ENCODE measurements at regions not wholly inside any gene's neighbourhood (a gene's known extent, or its start where the extent isn't known, plus 50 kb on each side); places are given as distances from the start of the nearest gene placed in this dataset.

- H2AFZ ChIP-seq, result no peak overlapping the region
- no peaks in the 10 kb centered on the region for H3K79me2 ChIP-seq
- H3K36me3 ChIP-seq (replicated peaks; ENCODE audit: insufficient read depth, low read depth), result no peaks in the 10 kb centered on the region
- no peaks in the 10 kb centered on the region for H3K9me3 ChIP-seq (ENCODE audit: low read depth)
- peaks cover 14% of the 10 kb centered on the region for H3K4me1 ChIP-seq (ENCODE audit: insufficient read depth)
- H3K27me3 ChIP-seq, result no peaks in the 10 kb centered on the region
- no peaks in the 10 kb centered on the region for H4K20me1 ChIP-seq (ENCODE audit: insufficient read depth, poor library complexity, severe bottlenecking)
- no peak overlapping the region for H3K27ac ChIP-seq
- TF ChIP-seq EZH2 (IDR thresholded peaks at IDR 0.05; ENCODE audit: borderline replicate concordance) (no peak), EZH2phosphoT487 (IDR thresholded peaks at IDR 0.05; ENCODE audit: low read depth, severe bottlenecking, unreplicated experiment) (no peak), CTCF (IDR thresholded peaks at IDR 0.05; ENCODE audit: poor library complexity) (no peak)
- no peak overlapping the region for H3K4me3 ChIP-seq
- no peak for DNase-seq (ENCODE audit: low spot score)
- no peaks in the 10 kb centered on the region for H3K9me2 ChIP-seq (replicated peaks; ENCODE audit: insufficient read depth)
- H3K4me2 ChIP-seq, result no peak overlapping the region
These were observed 302.4 kb upstream of the HS6ST1 start for GRCh38 chr2:128621074-128621473.

- H3K4me3 ChIP-seq, result no peak overlapping the region
- no peaks in the 10 kb centered on the region for H3K9me2 ChIP-seq (replicated peaks; ENCODE audit: insufficient read depth)
- 93% methylated on average over 7 of the region's 7 CpGs for WGBS (ENCODE audit: low lambda C conversion rate, missing lambda C conversion rate)
- H3K4me1 ChIP-seq (ENCODE audit: insufficient read depth), result peaks cover 14% of the 10 kb centered on the region
- H3K27me3 ChIP-seq, result no peaks in the 10 kb centered on the region
- no peak for TF ChIP-seq EZH2 (IDR thresholded peaks at IDR 0.05; ENCODE audit: borderline replicate concordance)
- TF ChIP-seq EZH2phosphoT487 (IDR thresholded peaks at IDR 0.05; ENCODE audit: low read depth, severe bottlenecking, unreplicated experiment), result no peak
- no peak for TF ChIP-seq CTCF (IDR thresholded peaks at IDR 0.05; ENCODE audit: poor library complexity)
- DNase-seq (ENCODE audit: low spot score), result no peak
- H3K79me2 ChIP-seq, result no peaks in the 10 kb centered on the region
- no peaks in the 10 kb centered on the region for H3K9me3 ChIP-seq (ENCODE audit: low read depth)
- H4K20me1 ChIP-seq (ENCODE audit: insufficient read depth, poor library complexity, severe bottlenecking), result no peaks in the 10 kb centered on the region
- no peak overlapping the region for H2AFZ ChIP-seq
- H3K27ac ChIP-seq, result no peak overlapping the region
- H3K36me3 ChIP-seq (replicated peaks; ENCODE audit: insufficient read depth, low read depth), result no peaks in the 10 kb centered on the region
- H3K4me2 ChIP-seq, result no peak overlapping the region
These were observed 303.7 kb upstream of the HS6ST1 start for GRCh38 chr2:128622371-128622770.

- Histone ChIP-seq H2AFZ (no peak overlapping the region), H3K27ac (peak overlapping the region; percentile 76), H3K4me3 (no peak overlapping the region), H3K27me3 (no peaks in the 10 kb centered on the region), H3K4me2 (no peak overlapping the region), H3K4me1 (ENCODE audit: insufficient read depth) (peaks cover 14% of the 10 kb centered on the region), H3K9me3 (ENCODE audit: low read depth) (no peaks in the 10 kb centered on the region), H3K79me2 (no peaks in the 10 kb centered on the region), H3K36me3 (replicated peaks; ENCODE audit: insufficient read depth, low read depth) (no peaks in the 10 kb centered on the region), H3K9me2 (replicated peaks; ENCODE audit: insufficient read depth) (no peaks in the 10 kb centered on the region), H4K20me1 (ENCODE audit: insufficient read depth, poor library complexity, severe bottlenecking) (no peaks in the 10 kb centered on the region)
- DNase-seq (ENCODE audit: low spot score), result no peak
- WGBS (ENCODE audit: low lambda C conversion rate, missing lambda C conversion rate), result 94% methylated on average over 13 of the region's 13 CpGs
- no peak for TF ChIP-seq CTCF (IDR thresholded peaks at IDR 0.05; ENCODE audit: poor library complexity)
These were observed 304.4 kb upstream of the HS6ST1 start for GRCh38 chr2:128622955-128623620.
